MV-4-11 (cell line): ENCODE measurements at regions not wholly inside any gene's neighbourhood (a gene's known extent, or its start where the extent isn't known, plus 50 kb on each side); places are given as distances from the start of the nearest gene placed in this dataset.

Experiments used
- DNase-seq: peaks from one replicate; lab custom pipeline; 2025; lab: John Stamatoyannopoulos, UW

DNA sequence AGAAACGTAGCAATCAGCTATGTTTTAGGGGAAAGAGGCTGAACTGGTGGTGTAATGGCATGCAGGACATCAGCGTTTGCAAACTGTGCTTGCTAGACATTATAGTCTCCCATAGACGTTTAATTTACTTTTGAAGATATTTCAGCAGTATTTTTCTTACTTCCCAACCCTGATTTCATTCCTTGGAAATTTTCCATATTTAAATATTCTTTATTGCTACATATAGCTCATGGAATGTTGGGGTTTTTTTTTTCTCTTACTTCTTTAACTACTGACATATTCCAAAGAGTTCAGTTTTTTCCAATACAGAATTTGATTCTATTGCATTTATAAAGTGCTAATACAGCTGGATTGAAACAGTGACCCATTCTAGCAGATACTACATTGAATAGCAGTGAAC lies 694.4 kb upstream of the CITED2 start:
- DNase-seq, result no peak

DNA sequence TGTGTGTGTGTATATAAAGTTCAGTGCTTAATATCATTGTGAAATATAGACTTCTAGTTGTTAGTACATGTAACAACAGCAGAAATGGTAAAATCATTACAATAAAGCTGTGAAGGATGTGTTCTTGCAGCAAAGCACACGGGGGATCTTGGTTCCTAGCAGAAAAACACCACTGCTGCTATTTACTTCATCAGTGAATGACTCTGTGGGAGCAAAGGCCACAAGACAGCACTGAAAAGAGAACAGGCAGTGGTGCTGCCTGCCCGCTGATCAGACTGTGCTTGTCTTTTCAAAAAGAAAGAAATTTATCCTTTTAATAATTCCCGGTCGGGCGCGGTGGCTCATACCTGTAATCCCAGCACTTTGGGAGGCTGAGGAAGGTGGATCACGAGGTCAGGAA lies 689.9 kb upstream of the CITED2 start:
- no peak for DNase-seq

- DNase-seq, result no peak
These were observed 688.6 kb upstream of the CITED2 start for GRCh38 chr6:140063021-140063399.

DNA sequence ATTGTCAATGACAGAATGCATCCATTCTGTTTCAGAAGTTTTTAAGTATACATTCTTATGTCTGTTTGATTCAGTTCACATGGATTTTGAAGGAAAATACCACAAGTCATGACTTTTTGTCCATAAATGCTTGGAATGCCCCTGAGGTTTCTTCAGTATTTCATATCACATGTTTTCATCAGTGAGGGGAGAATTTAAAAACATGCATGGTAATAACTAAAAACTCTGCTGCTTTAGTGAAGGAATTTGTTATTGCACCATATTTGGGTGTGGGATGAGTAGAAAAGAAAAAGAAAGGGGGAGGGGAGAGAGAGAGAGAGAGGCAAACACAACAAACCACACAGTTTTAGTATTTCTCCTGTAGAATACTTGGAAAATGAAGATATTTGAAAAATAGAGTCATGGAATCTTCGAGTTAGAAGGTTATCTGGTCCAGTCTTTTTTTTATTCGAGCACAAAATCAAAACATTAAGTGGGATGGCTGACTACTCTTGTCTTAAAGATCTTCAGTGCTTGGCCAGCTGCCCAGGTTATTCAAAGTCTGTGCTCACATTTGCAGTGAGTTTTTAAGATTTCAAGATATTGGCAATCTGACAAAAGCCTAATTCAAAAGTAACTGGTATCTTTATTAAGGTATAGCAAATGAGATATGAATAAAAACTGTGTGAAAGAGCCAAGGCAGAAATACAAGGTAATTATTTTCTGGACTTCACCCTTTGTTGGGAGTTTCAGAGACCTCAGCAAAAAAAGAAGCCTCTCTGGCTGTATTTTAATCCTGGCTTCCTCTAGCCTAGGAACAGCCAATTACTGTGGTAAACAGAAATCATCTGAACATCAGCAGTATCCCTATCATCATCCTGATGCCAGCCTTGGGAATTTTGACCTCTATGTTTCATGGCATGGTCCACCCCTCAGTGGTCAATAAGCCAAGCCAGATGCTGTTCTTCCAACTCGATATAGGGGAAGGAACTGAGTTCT lies 687.9 kb upstream of the CITED2 start:
- no peak for DNase-seq

DNA sequence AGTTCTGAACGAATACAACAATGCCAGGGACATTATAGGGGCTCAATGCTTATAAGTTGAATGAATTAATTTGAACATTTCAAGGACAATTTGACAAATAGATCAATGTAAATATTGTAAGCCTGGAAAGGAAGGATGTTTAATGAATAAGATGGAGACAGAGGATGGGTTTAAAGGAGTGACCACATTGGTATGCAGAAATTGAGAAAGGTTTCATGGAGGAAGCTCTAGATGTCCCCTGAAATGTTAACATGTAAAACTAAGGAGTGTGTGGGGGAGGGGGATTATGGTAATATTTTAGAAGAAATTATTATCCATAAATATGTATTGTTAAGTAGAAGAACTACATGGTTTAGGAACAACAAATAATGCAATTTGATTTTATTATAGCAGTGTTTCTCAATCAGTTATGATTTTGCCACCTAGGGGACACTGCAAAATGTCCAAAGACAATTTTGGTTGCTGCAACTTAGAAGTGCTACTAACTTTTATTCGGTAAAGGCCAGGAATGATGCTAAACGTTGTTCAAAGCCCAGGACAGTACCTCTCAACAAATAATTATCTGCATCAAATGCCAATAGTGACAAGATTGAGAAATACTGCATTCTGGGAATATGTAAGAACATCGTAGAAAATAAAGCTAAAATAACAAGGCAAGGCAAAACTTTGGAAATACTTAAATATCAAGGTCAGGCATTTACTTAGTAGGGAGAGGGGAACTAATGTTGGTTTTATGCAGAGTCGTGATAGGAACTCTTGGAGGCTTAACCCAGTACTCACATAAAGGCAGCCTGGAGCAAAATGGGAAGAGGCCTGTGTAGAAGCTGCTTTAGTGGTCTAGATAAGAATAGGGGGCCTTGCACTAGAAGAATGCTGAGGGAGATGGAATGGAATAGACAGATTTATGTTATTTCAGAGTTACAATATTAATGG lies 686.9 kb upstream of the CITED2 start:
- no peak for DNase-seq

GRCh38 chr6:140059947-140060346 lies 685.5 kb upstream of the CITED2 start:
- no peak for DNase-seq

GRCh38 chr6:140058863-140059262 lies 684.4 kb upstream of the CITED2 start:
- DNase-seq, result no peak

DNA sequence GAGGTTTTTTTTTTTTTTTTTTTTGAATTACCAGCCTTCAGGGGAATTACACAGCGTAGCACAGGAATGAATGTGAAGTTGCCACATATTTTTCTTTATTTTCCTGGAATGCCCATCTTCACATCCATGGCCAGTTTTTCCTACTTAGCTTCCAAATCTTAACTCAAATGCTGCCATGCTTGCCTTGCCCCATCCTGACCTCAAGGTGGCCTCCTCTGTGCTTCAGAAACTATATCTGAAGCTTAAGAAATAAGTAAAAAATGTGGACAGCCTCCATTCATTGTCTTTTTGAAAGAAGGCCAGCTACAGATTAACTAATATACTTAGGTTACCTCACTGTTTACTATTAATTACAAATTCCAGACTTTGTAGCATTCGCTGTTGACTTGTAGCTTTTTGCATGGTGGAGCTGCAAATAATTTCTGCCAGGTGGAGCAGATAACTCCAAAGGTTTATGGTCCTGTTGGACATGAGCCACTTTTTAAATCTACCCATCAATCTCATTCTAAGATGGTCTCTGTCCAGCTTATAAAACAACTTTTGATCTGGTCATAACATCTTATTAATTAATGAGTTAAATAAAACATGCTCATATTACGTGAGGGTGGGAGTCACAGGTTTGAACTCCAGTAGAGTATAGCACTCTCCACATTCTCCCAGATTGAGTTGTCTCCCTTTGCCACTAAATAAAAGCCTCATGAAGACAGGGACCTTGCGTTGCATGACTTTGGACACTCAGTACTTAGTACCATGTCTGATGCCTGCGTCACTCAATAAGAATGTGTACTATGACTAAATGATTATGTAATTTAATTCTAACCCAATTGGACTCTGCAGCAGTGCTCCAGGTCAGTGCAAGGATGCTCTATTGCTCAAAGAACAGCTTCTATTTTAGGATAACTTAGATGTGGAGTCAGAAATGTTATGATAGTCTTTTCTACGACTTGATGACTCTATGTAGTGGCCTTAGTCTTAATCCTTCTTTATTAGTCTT lies 678.6 kb upstream of the CITED2 start:
- DNase-seq, result peak; percentile 14

DNA sequence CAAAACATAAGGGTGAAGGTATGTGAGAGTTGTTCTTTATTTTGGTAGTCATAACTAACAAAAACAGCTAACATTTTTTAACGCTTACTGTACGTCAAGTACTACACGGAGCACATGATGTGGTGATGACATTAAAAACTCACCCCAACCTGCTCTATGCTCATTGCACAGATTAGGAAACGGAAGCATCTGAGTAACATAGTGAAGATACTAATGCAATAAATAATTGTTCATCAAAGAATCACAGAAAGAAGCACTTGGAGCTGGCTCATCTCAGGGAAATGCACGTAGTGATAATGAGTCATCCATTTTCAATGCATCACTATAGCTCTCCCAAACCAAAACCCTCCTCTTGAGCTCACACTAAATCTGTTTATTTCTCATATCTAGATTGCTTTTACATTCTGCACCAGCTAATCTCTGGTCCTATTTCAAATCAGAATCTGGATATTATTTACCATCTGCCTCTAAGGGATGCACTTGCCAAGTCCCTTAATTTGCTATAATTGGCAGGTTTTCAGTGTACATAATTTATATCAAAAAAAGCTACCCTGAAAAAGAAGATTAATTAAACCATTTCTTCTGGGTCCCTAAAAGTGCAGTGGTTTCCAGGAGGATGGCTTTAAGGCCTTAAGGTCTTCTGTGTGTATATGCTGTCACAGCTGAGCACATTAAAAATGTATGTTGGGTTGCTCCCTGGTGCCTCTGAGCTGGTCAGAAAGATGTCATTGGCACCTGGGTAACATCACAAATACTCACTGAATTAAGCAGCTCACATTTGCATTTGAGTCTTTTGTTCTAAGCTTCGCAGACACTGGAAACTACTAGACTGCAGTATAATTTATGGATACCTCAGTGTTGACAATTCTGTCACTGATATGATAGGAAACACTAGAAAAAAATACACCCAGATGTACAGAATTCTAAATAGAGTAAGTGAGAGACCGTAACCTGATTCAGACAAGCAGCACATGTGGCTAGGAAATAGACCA lies 677.4 kb upstream of the CITED2 start:
- DNase-seq, result no peak

DNA sequence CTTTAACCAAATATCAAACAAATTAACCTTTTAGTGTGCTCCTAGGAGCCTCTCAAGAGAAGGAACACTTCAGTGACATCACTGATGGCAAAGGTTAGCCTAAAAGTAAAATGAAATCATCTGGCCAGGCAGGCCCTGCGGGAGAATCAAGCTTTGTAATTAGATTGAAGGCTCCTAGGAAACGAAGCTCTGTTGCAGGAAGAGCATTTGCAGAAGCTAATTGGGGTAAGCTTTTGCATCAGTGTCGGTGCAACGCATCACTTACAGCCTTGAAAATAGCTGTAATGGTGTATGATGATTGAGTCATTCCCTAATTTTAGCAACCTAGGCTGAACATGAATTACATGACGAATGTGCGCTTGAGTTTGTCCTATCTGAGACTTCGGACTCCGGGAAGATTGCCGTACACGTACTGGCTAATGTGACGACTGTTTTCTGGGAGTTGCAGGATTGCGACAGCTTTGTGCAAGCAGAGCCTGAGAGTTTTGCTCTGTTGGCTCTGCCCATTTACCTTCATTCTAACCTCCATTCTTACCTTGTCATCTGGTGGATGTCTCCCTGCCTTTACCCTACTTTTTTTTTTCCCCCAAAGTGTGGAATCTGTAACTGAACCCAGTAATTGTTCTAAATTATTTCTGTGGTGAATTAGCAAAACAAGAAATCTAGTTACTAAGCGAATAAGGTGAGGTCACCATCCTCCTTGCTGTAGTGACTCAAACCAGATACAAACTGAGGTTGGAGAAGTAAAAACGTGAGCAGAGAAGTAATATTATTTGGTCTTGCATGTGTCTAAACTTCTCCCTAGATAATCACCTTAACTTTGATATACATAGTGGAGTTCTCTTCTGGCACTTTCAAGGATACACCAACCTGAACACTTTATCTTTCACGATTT lies 675.9 kb upstream of the CITED2 start:
- no peak for DNase-seq

- DNase-seq, result no peak
These were observed 674.8 kb upstream of the CITED2 start for GRCh38 chr6:140049251-140049650.

DNA sequence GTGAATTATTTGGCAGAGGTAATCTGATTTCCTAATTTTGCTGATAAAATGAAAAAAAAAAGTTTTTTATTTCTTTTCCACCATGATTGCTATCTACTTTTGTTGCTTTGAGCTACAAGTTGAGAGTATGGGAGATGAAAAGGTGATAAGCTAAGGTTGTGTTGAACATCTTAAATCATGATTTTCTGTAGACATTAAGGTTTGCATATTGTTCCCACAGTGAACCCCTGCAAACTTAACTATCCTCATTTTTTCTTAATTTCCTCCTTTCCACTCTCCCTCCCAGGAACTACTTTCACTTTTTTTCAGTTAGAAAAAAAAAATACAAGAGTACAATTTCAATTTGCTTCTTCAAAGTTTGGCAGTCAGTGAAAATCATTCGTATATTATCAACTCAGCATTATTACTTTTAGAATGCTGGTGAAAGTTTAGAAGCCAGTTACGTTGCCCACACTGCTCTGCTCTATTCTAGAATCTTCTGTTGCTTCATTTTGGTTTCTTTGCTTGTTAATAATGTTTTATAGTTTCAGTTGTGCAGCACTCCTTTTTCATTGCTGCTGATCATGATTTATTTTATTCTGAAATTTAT lies 673.8 kb upstream of the CITED2 start:
- DNase-seq, result no peak

GRCh38 chr6:140047321-140047720 lies 672.9 kb upstream of the CITED2 start:
- no peak for DNase-seq

- peak; percentile 75 for DNase-seq
These were observed 671.7 kb upstream of the CITED2 start for GRCh38 chr6:140046016-140046632.

DNA sequence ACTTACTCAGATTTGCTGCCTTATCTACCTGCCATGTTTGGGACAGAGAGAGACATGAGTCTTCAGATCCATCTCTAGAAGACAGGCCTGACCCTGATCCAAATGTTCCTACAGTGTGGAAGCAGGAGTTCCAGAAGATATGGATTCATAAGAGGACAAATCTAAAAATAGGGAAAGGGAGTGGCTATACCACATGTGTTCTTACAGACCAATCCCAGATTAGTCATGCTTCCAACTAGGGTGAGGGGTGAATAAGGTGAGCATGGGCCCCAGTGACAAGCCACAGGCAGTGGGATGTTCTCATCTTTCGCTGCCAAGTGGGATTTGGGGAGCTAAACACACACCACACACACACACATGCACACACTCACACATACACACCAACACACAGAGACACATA lies 670.7 kb upstream of the CITED2 start:
- DNase-seq, result no peak

- DNase-seq, result no peak
These were observed 670.2 kb upstream of the CITED2 start for GRCh38 chr6:140044626-140045025.

DNA sequence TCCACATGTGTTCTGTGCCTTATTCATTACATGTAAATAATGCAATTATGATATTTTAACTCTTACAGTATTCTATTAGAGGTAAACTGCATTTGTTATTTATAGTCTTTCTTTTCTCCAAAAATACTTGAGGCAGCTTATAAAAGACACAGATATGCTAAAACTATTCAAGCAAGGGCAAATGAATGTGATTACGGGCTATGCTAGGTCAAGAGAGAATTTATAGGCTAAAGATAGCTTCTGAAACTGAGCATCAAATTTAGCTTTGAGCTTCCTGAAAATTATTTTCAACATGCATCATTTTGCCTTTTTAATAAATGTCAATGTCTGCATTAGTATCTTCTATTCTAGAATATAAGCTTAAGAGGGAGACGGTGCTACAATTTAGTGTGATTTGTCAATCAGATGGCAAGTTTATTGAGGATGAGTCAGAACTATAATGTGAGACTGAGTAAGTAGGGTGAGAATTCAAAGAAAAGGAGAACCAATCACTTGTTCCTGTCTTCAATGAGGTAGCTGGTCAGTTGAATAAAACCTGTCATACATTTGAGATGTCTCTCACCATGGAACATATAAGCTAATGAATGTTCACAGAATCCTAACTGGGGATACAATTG lies 669.4 kb upstream of the CITED2 start:
- DNase-seq, result peak; percentile 83

GRCh38 chr6:140043357-140043756 lies 668.9 kb upstream of the CITED2 start:
- peak; percentile 87 for DNase-seq
